SU-DHL-6 (cell line): ENCODE measurements at regions not wholly inside any gene's neighbourhood (a gene's known extent, or its start where the extent isn't known, plus 50 kb on each side); places are given as distances from the start of the nearest gene placed in this dataset.

Source experiments
- CTCF ChIP-seq: fragments of 200-600 bp; sonication (generic); IDR thresholded peaks from one replicate; pipeline ENCODE4 v1.5.1; 2017; ENCODE audit warnings: antibody characterized with exemption, mild to moderate bottlenecking, low read length, moderate library complexity; ENCODE audit not compliant: insufficient read depth, poor library complexity, severe bottlenecking
- EZH2phosphoT487 ChIP-seq: fragments of 200-600 bp; sonication (generic), shearing (Covaris generic); conservative IDR thresholded peaks from 2 replicates; pipeline ENCODE4 v1.6.1; 2018; ENCODE audit warnings: mild to moderate bottlenecking, antibody characterized with exemption, low read length, moderate library complexity, mixed read lengths

GRCh38 chr2:43020990-43021669 is 205.3 kb downstream of the ZFP36L2 start:
- TF ChIP-seq CTCF (no peak), EZH2phosphoT487 (no peak)
